Activated CD8-positive, alpha-beta T cell treated with anti-CD3 and anti-CD28 coated beads for 36 hours (primary cell): ENCODE measurements at regions not wholly inside any gene's neighbourhood (a gene's known extent, or its start where the extent isn't known, plus 50 kb on each side); places are given as distances from the start of the nearest gene placed in this dataset.

Experiments used
- ATAC-seq: fragments of 200-7000 bp; cut with Tn5 transposase; one replicate; pipeline ENCODE4 v1.10.0; 2021; ENCODE audit warnings: mild to moderate bottlenecking, moderate library complexity
- CTCF ChIA-PET: fragments of 350-600 bp; sonication (Branson Sonifier 250); formaldehyde crosslinking; loops from one replicate; lab custom pipeline; 2021; ENCODE audit warnings: antibody characterized with exemption; lab: Charles Lee
- POLR2A ChIA-PET: fragments of 350-600 bp; sonication (Branson Sonifier 250); formaldehyde crosslinking; loops from one replicate; lab custom pipeline; 2021; ENCODE audit warnings: antibody characterized with exemption; lab: Charles Lee
- DNase-seq: peaks from one replicate; pipeline ENCODE4 v3.0.0-alpha.2; 2020
- H3K27ac Mint-ChIP-seq: one replicate; pipeline ENCODE4 v1.8.0; 2021; ENCODE audit warnings: mild to moderate bottlenecking, mixed read lengths
- H3K27me3 Mint-ChIP-seq: one replicate; pipeline ENCODE4 v1.8.0; 2021; ENCODE audit warnings: mixed read lengths
- H3K36me3 Mint-ChIP-seq: one replicate; pipeline ENCODE4 v1.8.0; 2021; ENCODE audit warnings: low read depth, mixed read lengths
- H3K4me1 Mint-ChIP-seq: one replicate; pipeline ENCODE4 v1.8.0; 2021; ENCODE audit warnings: low read depth, mixed read lengths
- H3K4me3 Mint-ChIP-seq: one replicate; pipeline ENCODE4 v1.8.0; 2021; ENCODE audit warnings: mild to moderate bottlenecking, moderate library complexity, mixed read lengths
- H3K9me3 Mint-ChIP-seq: one replicate; pipeline ENCODE4 v1.8.0; 2021; ENCODE audit warnings: mixed read lengths
- intact Hi-C: fragments of 100-400 bp; cut with micrococcal nuclease; formaldehyde crosslinking; loops from one replicate; pipeline ENCODE4 v1.10.0; 2022
- TF ChIP-seq, protein P1 (sequence below): fragments of 200-600 bp; IDR thresholded peaks from one replicate; pipeline ENCODE4 v1.8.0; 2022; ENCODE audit warnings: antibody characterized with exemption, mild to moderate bottlenecking

DNA sequence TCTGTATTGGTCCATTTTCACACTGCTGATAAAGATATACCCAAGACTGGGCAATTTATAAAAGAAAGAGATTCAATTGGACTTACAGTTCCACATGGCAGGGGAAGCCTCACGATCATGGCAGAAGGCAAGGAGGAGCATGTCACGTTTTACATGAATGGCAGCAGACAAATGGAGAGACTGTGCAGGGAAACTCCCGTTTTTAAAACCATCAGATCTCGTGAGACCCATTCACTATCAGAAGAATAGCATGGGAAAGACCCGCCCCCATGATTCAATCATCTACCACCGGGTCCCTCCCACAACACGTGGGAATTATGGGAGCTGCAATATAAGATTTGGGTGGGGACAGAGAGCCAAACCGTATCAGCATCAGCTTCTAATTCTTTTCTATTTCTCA, 217.0 kb downstream of the ANAPC1 start:
- TF ChIP-seq, protein P1, sequence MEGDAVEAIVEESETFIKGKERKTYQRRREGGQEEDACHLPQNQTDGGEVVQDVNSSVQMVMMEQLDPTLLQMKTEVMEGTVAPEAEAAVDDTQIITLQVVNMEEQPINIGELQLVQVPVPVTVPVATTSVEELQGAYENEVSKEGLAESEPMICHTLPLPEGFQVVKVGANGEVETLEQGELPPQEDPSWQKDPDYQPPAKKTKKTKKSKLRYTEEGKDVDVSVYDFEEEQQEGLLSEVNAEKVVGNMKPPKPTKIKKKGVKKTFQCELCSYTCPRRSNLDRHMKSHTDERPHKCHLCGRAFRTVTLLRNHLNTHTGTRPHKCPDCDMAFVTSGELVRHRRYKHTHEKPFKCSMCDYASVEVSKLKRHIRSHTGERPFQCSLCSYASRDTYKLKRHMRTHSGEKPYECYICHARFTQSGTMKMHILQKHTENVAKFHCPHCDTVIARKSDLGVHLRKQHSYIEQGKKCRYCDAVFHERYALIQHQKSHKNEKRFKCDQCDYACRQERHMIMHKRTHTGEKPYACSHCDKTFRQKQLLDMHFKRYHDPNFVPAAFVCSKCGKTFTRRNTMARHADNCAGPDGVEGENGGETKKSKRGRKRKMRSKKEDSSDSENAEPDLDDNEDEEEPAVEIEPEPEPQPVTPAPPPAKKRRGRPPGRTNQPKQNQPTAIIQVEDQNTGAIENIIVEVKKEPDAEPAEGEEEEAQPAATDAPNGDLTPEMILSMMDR, result no peak
- intact Hi-C loops, result no loop called here
- ChIA-PET CTCF (no interaction called here), POLR2A (no interaction called here)
- no peak overlapping the region for H3K4me3 Mint-ChIP-seq
- no peaks in the 10 kb centered on the region for H3K36me3 Mint-ChIP-seq
- DNase-seq (no peak), ATAC-seq (no peak)
- H3K9me3 Mint-ChIP-seq, result no peaks in the 10 kb centered on the region
- no peak overlapping the region for H3K27ac Mint-ChIP-seq
- H3K27me3 Mint-ChIP-seq, result no peaks in the 10 kb centered on the region
- peaks cover 5% of the 10 kb centered on the region for H3K4me1 Mint-ChIP-seq

GRCh38 chr2:111667542-111668273, 216.3 kb downstream of the ANAPC1 start:
- Mint-ChIP-seq H3K27me3 (no peaks in the 10 kb centered on the region), H3K9me3 (no peaks in the 10 kb centered on the region), H3K4me3 (no peak overlapping the region), H3K36me3 (no peaks in the 10 kb centered on the region), H3K4me1 (peaks cover 5% of the 10 kb centered on the region), H3K27ac (no peak overlapping the region)
- ChIA-PET POLR2A (no interaction called here), CTCF (no interaction called here)
- DNase-seq, result no peak
- ATAC-seq, result no peak
- intact Hi-C loops, result no loop called here
- TF ChIP-seq, protein P1, result no peak

DNA sequence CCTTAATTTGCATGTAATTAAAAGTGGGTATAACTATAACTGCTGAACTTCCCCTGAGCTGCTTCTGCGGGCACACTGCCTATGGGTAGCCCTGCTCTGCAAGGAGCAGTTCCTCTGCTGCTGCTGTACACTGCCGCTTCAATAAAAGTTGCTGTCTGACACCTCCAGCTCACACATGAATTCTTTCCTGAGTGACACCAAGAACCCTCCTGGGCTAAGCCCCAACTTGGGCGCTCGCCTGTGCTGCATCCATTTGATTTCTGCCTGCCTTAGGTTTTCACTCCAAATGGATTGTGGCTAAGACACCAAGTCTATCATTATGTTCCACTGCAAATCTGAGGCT, 215.7 kb downstream of the ANAPC1 start:
- intact Hi-C loops, result no loop called here
- no peak for DNase-seq
- Mint-ChIP-seq H3K27me3 (no peaks in the 10 kb centered on the region), H3K36me3 (no peaks in the 10 kb centered on the region), H3K9me3 (no peaks in the 10 kb centered on the region), H3K4me1 (peaks cover under 1% of the 10 kb centered on the region), H3K4me3 (no peak overlapping the region), H3K27ac (no peak overlapping the region)
- CTCF ChIA-PET, result no interaction called here
- TF ChIP-seq, protein P1, result no peak
- ATAC-seq, result no peak
- POLR2A ChIA-PET, result no interaction called here

- ATAC-seq (no peak), DNase-seq (no peak)
- no peaks in the 10 kb centered on the region for H3K36me3 Mint-ChIP-seq
- TF ChIP-seq, protein P1, result no peak
- H3K27ac Mint-ChIP-seq, result no peak overlapping the region
- H3K27me3 Mint-ChIP-seq, result no peaks in the 10 kb centered on the region
- H3K4me3 Mint-ChIP-seq, result no peak overlapping the region
- intact Hi-C loops, result no loop called here
- H3K4me1 Mint-ChIP-seq, result no peaks in the 10 kb centered on the region
- CTCF ChIA-PET, result no interaction called here
- POLR2A ChIA-PET, result no interaction called here
- H3K9me3 Mint-ChIP-seq, result no peaks in the 10 kb centered on the region
Observed at GRCh38 chr2:111668741-111669140, 215.3 kb downstream of the ANAPC1 start.

GRCh38 chr2:111669928-111670695, 213.9 kb downstream of the ANAPC1 start:
- H3K4me1 Mint-ChIP-seq, result peaks cover 3% of the 10 kb centered on the region
- no peak overlapping the region for H3K27ac Mint-ChIP-seq
- CTCF ChIA-PET, result interaction anchor here (1.6 kb wide), 1 partner anchor 9 kb away, joined by 5 read pairs; no protein-coding TSS in a partner anchor
- POLR2A ChIA-PET, result no interaction called here
- no peaks in the 10 kb centered on the region for H3K36me3 Mint-ChIP-seq
- no peaks in the 10 kb centered on the region for H3K9me3 Mint-ChIP-seq
- H3K4me3 Mint-ChIP-seq, result no peak overlapping the region
- peaks cover 2% of the 10 kb centered on the region for H3K27me3 Mint-ChIP-seq
- TF ChIP-seq, protein P1, result no peak
- DNase-seq (no peak), ATAC-seq (no peak)
- intact Hi-C loops, result no loop called here
